GM12892 (cell line): ENCODE measurements at regions not wholly inside any gene's neighbourhood (a gene's known extent, or its start where the extent isn't known, plus 50 kb on each side); places are given as distances from the start of the nearest gene placed in this dataset.

Source experiments
- POLR2A ChIP-seq: IDR thresholded peaks from 2 replicates; pipeline ENCODE4 v1.6.1; 2011; ENCODE audit warnings: low read depth, low read length, control low read depth
- POLR2AphosphoS5 ChIP-seq: IDR thresholded peaks from 2 replicates; pipeline ENCODE4 v1.6.1; 2011; ENCODE audit warnings: low read depth, low read length, control low read depth

DNA sequence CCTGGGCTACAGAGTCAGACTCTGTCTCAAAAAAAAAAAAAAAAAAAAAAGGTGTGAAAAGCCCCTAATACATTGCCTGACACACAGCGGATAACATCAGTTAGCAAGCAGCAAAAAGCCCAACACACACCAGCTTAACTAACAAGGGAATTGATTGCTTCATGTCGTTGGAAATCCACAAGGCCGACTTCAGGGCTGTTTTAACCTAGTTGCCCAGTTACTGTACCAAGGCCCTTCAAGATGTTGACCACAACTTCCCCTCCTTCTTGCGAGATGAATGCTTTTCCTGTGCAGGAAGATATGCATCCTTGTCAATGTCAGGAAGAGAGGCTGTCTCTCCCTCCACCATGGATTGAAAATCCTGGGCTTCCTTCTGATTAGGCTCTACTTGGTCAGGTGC lies 202.9 kb downstream of the MIB1 start:
- no peak for TF ChIP-seq POLR2A
- no peak for TF ChIP-seq POLR2AphosphoS5
